Panc1 (cell line): ENCODE measurements at regions not wholly inside any gene's neighbourhood (a gene's known extent, or its start where the extent isn't known, plus 50 kb on each side); places are given as distances from the start of the nearest gene placed in this dataset.

ENCODE experiments used
- ATAC-seq: fragments of 200-7000 bp; cut with Tn5 transposase; 2 replicates; pipeline ENCODE4 v1.9.1; 2020; ENCODE audit warnings: mild to moderate bottlenecking, moderate library complexity
- BruUV-seq: library from RNA; stranded (reverse); fragments of 400-500 nt; replicated peaks from 2 replicates; lab custom pipeline; 2021; lab: Mats Ljungman, UMichigan
- CTCF ChIA-PET: fragments of 300-600 bp; sonication (Branson Sonifier 250); formaldehyde crosslinking; loops from one replicate; lab custom pipeline; 2022; ENCODE audit warnings: antibody characterized with exemption; lab: Charles Lee
- POLR2A ChIA-PET: fragments of 300-600 bp; sonication (Branson Sonifier 250); formaldehyde crosslinking; loops from one replicate; lab custom pipeline; 2022; ENCODE audit warnings: antibody characterized with exemption; lab: Charles Lee
- DNase-seq: peaks from one replicate; pipeline ENCODE4 v3.0.0-alpha.2; 2010; ENCODE audit warnings: low read depth, low spot score
- H3K27ac ChIP-seq: 2 replicates; pipeline ENCODE4 v1.5.1; 2011; ENCODE audit warnings: mild to moderate bottlenecking, low read length, inconsistent platforms
- H3K27me3 ChIP-seq: fragments of 200-500 bp; sonication (Bioruptor generic); 2 replicates; pipeline ENCODE4 v1.6.0; 2014; ENCODE audit warnings: low read length, inconsistent platforms; ENCODE audit not compliant: control insufficient read depth, insufficient read depth
- H3K36me3 ChIP-seq: fragments of 200-500 bp; sonication (Bioruptor generic); 2 replicates; pipeline ENCODE4 v1.5.1; 2014; ENCODE audit warnings: inconsistent platforms, mild to moderate bottlenecking, low read length, moderate library complexity; ENCODE audit not compliant: control insufficient read depth, insufficient read depth
- H3K4me1 ChIP-seq: 2 replicates; pipeline ENCODE4 v1.5.1; 2011; ENCODE audit warnings: inconsistent platforms, mild to moderate bottlenecking, low read length, moderate library complexity; ENCODE audit not compliant: control insufficient read depth, insufficient read depth
- H3K4me3 ChIP-seq, 2 experiments: 2 replicates each; pipeline ENCODE4 v1.5.1; 2011 to 2012; ENCODE audit warnings: low read depth in 2 of 2, low read length in 2 of 2, mild to moderate bottlenecking in 2 of 2, inconsistent platforms in 1 of 2, moderate library complexity in 1 of 2
- H3K9me3 ChIP-seq: fragments of 200-500 bp; sonication (Bioruptor generic); 2 replicates; pipeline ENCODE4 v1.5.1; 2014; ENCODE audit warnings: low read depth, mild to moderate bottlenecking, inconsistent platforms, low read length, moderate library complexity; ENCODE audit not compliant: control insufficient read depth, insufficient read depth
- POLR2AphosphoS5 ChIP-seq: IDR thresholded peaks from 2 replicates; pipeline ENCODE4 v1.6.1; 2012; ENCODE audit warnings: mild to moderate bottlenecking, low read depth, low read length, moderate library complexity
- SIN3A ChIP-seq: IDR thresholded peaks from 2 replicates; pipeline ENCODE4 v1.6.1; 2012; ENCODE audit warnings: low read depth, mild to moderate bottlenecking, low read length, moderate library complexity, borderline replicate concordance; ENCODE audit not compliant: insufficient read depth
- TCF7L2 ChIP-seq: IDR thresholded peaks from 2 replicates; pipeline ENCODE4 v1.6.1; 2011; ENCODE audit warnings: mild to moderate bottlenecking, low read depth, low read length, inconsistent platforms
- in situ Hi-C: cut with HindIII; loops from 2 replicates; pipeline ENCODE4 v1.10.0; 2016; ENCODE audit warnings: low sequenced_read_pairs, low pct_unique_long_range_greater_than_20kb
- intact Hi-C: fragments of 100-400 bp; cut with micrococcal nuclease; formaldehyde crosslinking; loops from one replicate; pipeline ENCODE4 v1.10.0; 2022; ENCODE audit not compliant: unreplicated experiment
- TF ChIP-seq, protein P1 (sequence below): fragments of 450-650 bp; IDR thresholded peaks from 2 replicates; pipeline ENCODE4 v1.5.1; 2017; ENCODE audit warnings: mild to moderate bottlenecking
- TF ChIP-seq, protein P2 (sequence below), 2 experiments: IDR thresholded peaks; 2 replicates each; pipeline ENCODE4 v1.6.1; 2011 to 2012; ENCODE audit warnings: low read depth in 2 of 2, control low read depth in 1 of 2, low read length in 1 of 2, mild to moderate bottlenecking in 1 of 2, moderate library complexity in 1 of 2; ENCODE audit not compliant: insufficient read depth in 1 of 2

DNA sequence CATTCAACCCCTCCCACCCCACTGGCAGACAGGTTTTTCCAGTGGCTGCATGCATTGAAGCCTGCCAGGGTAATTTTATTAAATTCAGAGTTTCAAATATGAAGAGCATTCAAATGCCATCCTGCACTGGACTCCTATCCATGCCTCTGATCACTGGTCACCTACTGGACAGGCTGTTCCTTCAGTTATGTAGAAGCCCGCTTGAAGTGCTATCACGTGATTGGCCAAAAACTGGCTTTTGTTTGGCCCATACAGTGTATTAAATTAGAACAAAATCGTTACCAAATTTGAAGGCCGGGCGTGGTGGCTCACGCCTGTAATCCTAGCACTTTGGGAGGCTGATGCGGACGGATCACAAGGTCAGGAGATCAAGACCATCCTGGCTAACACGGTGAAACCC lies 464.1 kb downstream of the TSN start:
- CTCF ChIA-PET, result no interaction called here
- in situ Hi-C loops, result no loop called here
- Histone ChIP-seq H3K27ac (no peak overlapping the region), H3K9me3 (no peaks in the 10 kb centered on the region), H3K4me1 (no peaks in the 10 kb centered on the region), H3K4me3 (no peak overlapping the region), H3K27me3 (no peaks in the 10 kb centered on the region), H3K36me3 (no peaks in the 10 kb centered on the region)
- TF ChIP-seq, protein P1, sequence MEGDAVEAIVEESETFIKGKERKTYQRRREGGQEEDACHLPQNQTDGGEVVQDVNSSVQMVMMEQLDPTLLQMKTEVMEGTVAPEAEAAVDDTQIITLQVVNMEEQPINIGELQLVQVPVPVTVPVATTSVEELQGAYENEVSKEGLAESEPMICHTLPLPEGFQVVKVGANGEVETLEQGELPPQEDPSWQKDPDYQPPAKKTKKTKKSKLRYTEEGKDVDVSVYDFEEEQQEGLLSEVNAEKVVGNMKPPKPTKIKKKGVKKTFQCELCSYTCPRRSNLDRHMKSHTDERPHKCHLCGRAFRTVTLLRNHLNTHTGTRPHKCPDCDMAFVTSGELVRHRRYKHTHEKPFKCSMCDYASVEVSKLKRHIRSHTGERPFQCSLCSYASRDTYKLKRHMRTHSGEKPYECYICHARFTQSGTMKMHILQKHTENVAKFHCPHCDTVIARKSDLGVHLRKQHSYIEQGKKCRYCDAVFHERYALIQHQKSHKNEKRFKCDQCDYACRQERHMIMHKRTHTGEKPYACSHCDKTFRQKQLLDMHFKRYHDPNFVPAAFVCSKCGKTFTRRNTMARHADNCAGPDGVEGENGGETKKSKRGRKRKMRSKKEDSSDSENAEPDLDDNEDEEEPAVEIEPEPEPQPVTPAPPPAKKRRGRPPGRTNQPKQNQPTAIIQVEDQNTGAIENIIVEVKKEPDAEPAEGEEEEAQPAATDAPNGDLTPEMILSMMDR, result no peak
- TF ChIP-seq POLR2AphosphoS5 (no peak), TCF7L2 (no peak), SIN3A (no peak)
- TF ChIP-seq, protein P2, sequence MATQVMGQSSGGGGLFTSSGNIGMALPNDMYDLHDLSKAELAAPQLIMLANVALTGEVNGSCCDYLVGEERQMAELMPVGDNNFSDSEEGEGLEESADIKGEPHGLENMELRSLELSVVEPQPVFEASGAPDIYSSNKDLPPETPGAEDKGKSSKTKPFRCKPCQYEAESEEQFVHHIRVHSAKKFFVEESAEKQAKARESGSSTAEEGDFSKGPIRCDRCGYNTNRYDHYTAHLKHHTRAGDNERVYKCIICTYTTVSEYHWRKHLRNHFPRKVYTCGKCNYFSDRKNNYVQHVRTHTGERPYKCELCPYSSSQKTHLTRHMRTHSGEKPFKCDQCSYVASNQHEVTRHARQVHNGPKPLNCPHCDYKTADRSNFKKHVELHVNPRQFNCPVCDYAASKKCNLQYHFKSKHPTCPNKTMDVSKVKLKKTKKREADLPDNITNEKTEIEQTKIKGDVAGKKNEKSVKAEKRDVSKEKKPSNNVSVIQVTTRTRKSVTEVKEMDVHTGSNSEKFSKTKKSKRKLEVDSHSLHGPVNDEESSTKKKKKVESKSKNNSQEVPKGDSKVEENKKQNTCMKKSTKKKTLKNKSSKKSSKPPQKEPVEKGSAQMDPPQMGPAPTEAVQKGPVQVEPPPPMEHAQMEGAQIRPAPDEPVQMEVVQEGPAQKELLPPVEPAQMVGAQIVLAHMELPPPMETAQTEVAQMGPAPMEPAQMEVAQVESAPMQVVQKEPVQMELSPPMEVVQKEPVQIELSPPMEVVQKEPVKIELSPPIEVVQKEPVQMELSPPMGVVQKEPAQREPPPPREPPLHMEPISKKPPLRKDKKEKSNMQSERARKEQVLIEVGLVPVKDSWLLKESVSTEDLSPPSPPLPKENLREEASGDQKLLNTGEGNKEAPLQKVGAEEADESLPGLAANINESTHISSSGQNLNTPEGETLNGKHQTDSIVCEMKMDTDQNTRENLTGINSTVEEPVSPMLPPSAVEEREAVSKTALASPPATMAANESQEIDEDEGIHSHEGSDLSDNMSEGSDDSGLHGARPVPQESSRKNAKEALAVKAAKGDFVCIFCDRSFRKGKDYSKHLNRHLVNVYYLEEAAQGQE (IDR thresholded peaks at IDR 0.05; ENCODE audit: insufficient read depth in 1 of 2, low read depth in 2 of 2, low read length in 1 of 2), result no peak
- ATAC-seq, result no peak
- intact Hi-C loops, result no loop called here
- BruUV-seq, result no TSS peak
- POLR2A ChIA-PET, result no interaction called here
- DNase-seq, result no peak

DNA sequence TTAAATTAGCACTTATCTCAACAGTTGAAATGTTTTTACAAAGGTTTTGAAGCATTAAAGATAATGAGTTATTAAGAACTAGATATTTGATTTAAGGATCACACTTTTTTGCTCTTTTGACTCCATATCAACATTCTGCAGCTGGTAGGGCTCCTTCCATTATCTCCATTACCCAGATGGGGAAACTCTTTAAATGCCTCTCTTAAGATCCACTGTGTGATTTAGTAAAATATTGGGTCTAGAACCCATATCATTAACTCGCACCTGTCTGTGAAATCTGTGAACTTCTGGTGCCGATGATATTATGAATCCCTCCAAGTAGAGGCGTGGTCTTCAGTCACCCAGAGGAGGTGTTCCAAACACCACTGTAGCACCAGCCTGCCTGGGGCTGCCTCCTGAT lies 466.2 kb downstream of the TSN start:
- H3K27ac ChIP-seq, result no peak overlapping the region
- no peaks in the 10 kb centered on the region for H3K27me3 ChIP-seq
- no peak for DNase-seq
- H3K4me1 ChIP-seq, result no peaks in the 10 kb centered on the region
- TF ChIP-seq TCF7L2 (no peak), POLR2AphosphoS5 (no peak)
- TF ChIP-seq, protein P2 (IDR thresholded peaks at IDR 0.05; ENCODE audit: insufficient read depth in 1 of 2, low read depth in 2 of 2, low read length in 1 of 2), result no peak
- TF ChIP-seq, protein P1, result no peak
- H3K9me3 ChIP-seq, result no peaks in the 10 kb centered on the region
- ATAC-seq, result no peak
- intact Hi-C loops, result no loop called here
- ChIA-PET CTCF (no interaction called here), POLR2A (no interaction called here)
- in situ Hi-C loops, result no loop called here
- H3K4me3 ChIP-seq, result no peak overlapping the region
- no TSS peak for BruUV-seq
- no peaks in the 10 kb centered on the region for H3K36me3 ChIP-seq
